HG02588 (cell line): ENCODE measurements at regions not wholly inside any gene's neighbourhood (a gene's known extent, or its start where the extent isn't known, plus 50 kb on each side); places are given as distances from the start of the nearest gene placed in this dataset.
"Not testable (repeated sequence)": the region's sequence is repeated elsewhere in the genome, so short reads cannot be mapped to it uniquely, and the experiment has no call there.

ENCODE experiments used
- ATAC-seq: cut with Tn5 transposase; IDR thresholded peaks from one replicate; pipeline ENCODE4 v1.9.1; 2021; ENCODE audit warnings: mild to moderate bottlenecking, moderate library complexity; ENCODE audit not compliant: unreplicated experiment

- no peak for ATAC-seq
Observed at GRCh38 chr1:233722212-233722979, 108.5 kb downstream of the KCNK1 start.

- ATAC-seq: no peak
Observed at GRCh38 chr1:233723387-233723786, 109.5 kb downstream of the KCNK1 start.

- ATAC-seq: not testable (repeated sequence)
Observed at GRCh38 chr1:233724131-233724631, 110.3 kb downstream of the KCNK1 start.

GRCh38 chr1:233725423-233725822 lies 111.5 kb downstream of the KCNK1 start:
- no peak for ATAC-seq

GRCh38 chr1:233728721-233729120 lies 114.8 kb downstream of the KCNK1 start:
- ATAC-seq: no peak

- no peak for ATAC-seq
Observed at GRCh38 chr1:233730380-233730779, 116.5 kb downstream of the KCNK1 start.

GRCh38 chr1:233730809-233731208 lies 116.9 kb downstream of the KCNK1 start:
- no peak for ATAC-seq

GRCh38 chr1:233732206-233732605 lies 118.3 kb downstream of the KCNK1 start:
- ATAC-seq: no peak

- ATAC-seq: no peak
Observed at GRCh38 chr1:233734456-233734855, 120.5 kb downstream of the KCNK1 start.

- no peak for ATAC-seq
Observed at GRCh38 chr1:233735331-233735730, 121.4 kb downstream of the KCNK1 start.

GRCh38 chr1:233735847-233736246 lies 121.9 kb downstream of the KCNK1 start:
- no peak for ATAC-seq

- no peak for ATAC-seq
Observed at GRCh38 chr1:233737341-233737740, 123.4 kb downstream of the KCNK1 start.

GRCh38 chr1:233738396-233738795 lies 124.5 kb downstream of the KCNK1 start:
- no peak for ATAC-seq

GRCh38 chr1:233738850-233739249 lies 124.9 kb downstream of the KCNK1 start:
- ATAC-seq: no peak

- ATAC-seq: no peak
Observed at GRCh38 chr1:233744779-233745513, 131.0 kb downstream of the KCNK1 start.

- ATAC-seq: no peak
Observed at GRCh38 chr1:233750139-233750538, 136.2 kb downstream of the KCNK1 start.

- ATAC-seq: no peak
Observed at GRCh38 chr1:233759665-233760064, 144.8 kb upstream of the SLC35F3 start.

GRCh38 chr1:233764304-233764703 lies 140.2 kb upstream of the SLC35F3 start:
- not testable (repeated sequence) for ATAC-seq

- ATAC-seq: no peak
Observed at GRCh38 chr1:233777566-233777965, 126.9 kb upstream of the SLC35F3 start.

GRCh38 chr1:233780049-233780448 lies 124.4 kb upstream of the SLC35F3 start:
- ATAC-seq: no peak

GRCh38 chr1:233782937-233783586 lies 121.4 kb upstream of the SLC35F3 start:
- ATAC-seq: no peak

GRCh38 chr1:233787599-233787998 lies 116.9 kb upstream of the SLC35F3 start:
- ATAC-seq: no peak
